ENCODE measurements at regions not wholly inside any gene's neighbourhood (a gene's known extent, or its start where the extent isn't known, plus 50 kb on each side); places are given as distances from the start of the nearest gene placed in this dataset.

- no peak for TF ChIP-seq CTCF (IDR thresholded peaks at IDR 0.05)
- TF ChIP-seq EZH2phosphoT487 (IDR thresholded peaks at IDR 0.05): no peak
These were observed 60.1 kb upstream of the KCNG1 start for GRCh38 chr20:51082988-51083387.
